DOHH2 (cell line): ENCODE measurements at regions not wholly inside any gene's neighbourhood (a gene's known extent, or its start where the extent isn't known, plus 50 kb on each side); places are given as distances from the start of the nearest gene placed in this dataset.

Source experiments
- CTCF ChIP-seq: fragments of 200-600 bp; sonication (generic); IDR thresholded peaks from one replicate; pipeline ENCODE4 v1.5.1; 2014; ENCODE audit warnings: antibody characterized with exemption, mild to moderate bottlenecking, low read depth, low read length; ENCODE audit not compliant: poor library complexity, severe bottlenecking
- EZH2phosphoT487 ChIP-seq: fragments of 200-600 bp; sonication (generic); IDR thresholded peaks from 2 replicates; pipeline ENCODE4 v1.6.1; 2017; ENCODE audit warnings: borderline replicate concordance, mild to moderate bottlenecking, antibody characterized with exemption, low read length, moderate library complexity, mixed read lengths

- TF ChIP-seq CTCF (no peak), EZH2phosphoT487 (no peak)
Observed at GRCh38 chr4:24089851-24090534, 200.1 kb upstream of the PPARGC1A start.
